Astrocyte (in vitro differentiated cells and primary cell): ENCODE measurements at regions not wholly inside any gene's neighbourhood (a gene's known extent, or its start where the extent isn't known, plus 50 kb on each side); places are given as distances from the start of the nearest gene placed in this dataset.

Experiments
- CTCF ChIP-seq: IDR thresholded peaks from 2 replicates; pipeline ENCODE4 v1.5.1; 2011; ENCODE audit warnings: low read depth, mild to moderate bottlenecking, inconsistent platforms, low read length, moderate library complexity; ENCODE audit not compliant: insufficient read depth
- EZH2 ChIP-seq: IDR thresholded peaks from 2 replicates; pipeline ENCODE4 v1.6.1; 2012; ENCODE audit warnings: mild to moderate bottlenecking, low read length, inconsistent platforms; ENCODE audit not compliant: insufficient read depth

GRCh38 chr3:105093371-105094252 is 273.1 kb upstream of the ALCAM start:
- TF ChIP-seq EZH2 (no peak), CTCF (no peak)
